MM.1S (cell line): ENCODE measurements at regions not wholly inside any gene's neighbourhood (a gene's known extent, or its start where the extent isn't known, plus 50 kb on each side); places are given as distances from the start of the nearest gene placed in this dataset.
"Not testable (repeated sequence)": the region's sequence is repeated elsewhere in the genome, so short reads cannot be mapped to it uniquely, and the experiment has no call there.

ENCODE experiments used
- DNase-seq: peaks from one replicate; pipeline ENCODE4 v3.0.0-alpha.2; 2015
- H2AFZ ChIP-seq: fragments of 300-600 bp; sonication (generic); 2 replicates; pipeline ENCODE4 v1.6.0; 2016; ENCODE audit warnings: antibody characterized with exemption, low read length
- H3F3A ChIP-seq: fragments of 300-600 bp; sonication (generic); 2 replicates; pipeline ENCODE4 v1.6.1; 2016; ENCODE audit warnings: mild to moderate bottlenecking, antibody characterized with exemption, low read length, moderate library complexity, mixed read lengths; ENCODE audit not compliant: insufficient read depth
- H3K27ac ChIP-seq: fragments of 300-600 bp; sonication (generic); 2 replicates; pipeline ENCODE4 v1.5.1; 2016; ENCODE audit warnings: mild to moderate bottlenecking, low read length
- H3K27me3 ChIP-seq: fragments of 300-600 bp; sonication (generic); replicated peaks from 2 replicates; pipeline ENCODE4 v1.6.0; 2016; ENCODE audit warnings: low read length; ENCODE audit not compliant: insufficient read depth
- H3K36me3 ChIP-seq: fragments of 300-600 bp; sonication (generic); replicated peaks from 2 replicates; pipeline ENCODE4 v1.6.1; 2016; ENCODE audit warnings: mild to moderate bottlenecking, low read length, mixed read lengths; ENCODE audit not compliant: insufficient read depth
- H3K4me1 ChIP-seq: fragments of 300-600 bp; sonication (generic); 2 replicates; pipeline ENCODE4 v1.6.1; 2016; ENCODE audit warnings: low read length, mixed read lengths
- H3K4me2 ChIP-seq: fragments of 300-600 bp; sonication (generic); 2 replicates; pipeline ENCODE4 v1.6.0; 2016; ENCODE audit warnings: low read depth, low read length
- H3K4me3 ChIP-seq: fragments of 300-600 bp; sonication (generic); 2 replicates; pipeline ENCODE4 v1.5.1; 2016; ENCODE audit warnings: low read length, mixed read lengths
- H3K79me2 ChIP-seq: fragments of 300-600 bp; sonication (generic); 2 replicates; pipeline ENCODE4 v1.6.1; 2016; ENCODE audit warnings: mixed run types, low read length, mixed read lengths
- H3K9ac ChIP-seq: fragments of 300-600 bp; sonication (generic); 2 replicates; pipeline ENCODE4 v1.6.1; 2016; ENCODE audit warnings: low read length, mixed read lengths
- H3K9me2 ChIP-seq: fragments of 300-600 bp; sonication (generic); replicated peaks from 2 replicates; pipeline ENCODE4 v1.6.1; 2016; ENCODE audit warnings: mild to moderate bottlenecking, low read length, mixed read lengths; ENCODE audit not compliant: insufficient read depth
- H3K9me3 ChIP-seq: fragments of 300-600 bp; sonication (generic); replicated peaks from 2 replicates; pipeline ENCODE4 v1.6.1; 2016; ENCODE audit warnings: mild to moderate bottlenecking, low read length, mixed read lengths; ENCODE audit not compliant: insufficient read depth
- H4K20me1 ChIP-seq: fragments of 300-600 bp; sonication (generic); 2 replicates; pipeline ENCODE4 v1.6.1; 2016; ENCODE audit warnings: mild to moderate bottlenecking, low read length, moderate library complexity, mixed read lengths; ENCODE audit not compliant: insufficient read depth
- CTCF ChIP-seq: fragments of 300-600 bp; sonication (generic); IDR thresholded peaks from 2 replicates; pipeline ENCODE4 v1.5.1; 2016; ENCODE audit warnings: antibody characterized with exemption, low read length, mixed read lengths
- EZH2 ChIP-seq: fragments of 300-600 bp; sonication (generic); optimal IDR thresholded peaks from 2 replicates; pipeline ENCODE3; 2017; ENCODE audit warnings: low read depth, mild to moderate bottlenecking, antibody characterized with exemption, low read length, mixed read lengths
- EZH2phosphoT487 ChIP-seq: fragments of 300-600 bp; sonication (generic); IDR thresholded peaks from 2 replicates; pipeline ENCODE4 v1.6.1; 2018; ENCODE audit warnings: antibody characterized with exemption, low read length

GRCh38 chr3:191688756-191689433 is 227.9 kb downstream of the PYDC2 start:
- Histone ChIP-seq H3K9me2 (no peaks in the 10 kb centered on the region), H2AFZ (no peak overlapping the region), H3K9me3 (no peaks in the 10 kb centered on the region), H3K36me3 (no peaks in the 10 kb centered on the region), H3K27me3 (no peaks in the 10 kb centered on the region), H3K4me2 (no peak overlapping the region), H3K9ac (no peak overlapping the region), H3K79me2 (no peaks in the 10 kb centered on the region), H3K4me1 (no peaks in the 10 kb centered on the region), H3K4me3 (no peak overlapping the region), H3F3A (no peaks in the 10 kb centered on the region), H4K20me1 (no peaks in the 10 kb centered on the region), H3K27ac (no peak overlapping the region)
- no peak for DNase-seq
- no peak for TF ChIP-seq CTCF
- TF ChIP-seq EZH2phosphoT487 = no peak
- no peak for TF ChIP-seq EZH2

GRCh38 chr3:191691184-191691583 is 230.2 kb downstream of the PYDC2 start:
- not testable (repeated sequence) for DNase-seq, H3K9ac ChIP-seq, H3K79me2 ChIP-seq, H2AFZ ChIP-seq, H3K4me1 ChIP-seq, H3K9me3 ChIP-seq, H3F3A ChIP-seq, H4K20me1 ChIP-seq, H3K27me3 ChIP-seq, H3K4me3 ChIP-seq, H3K9me2 ChIP-seq, H3K4me2 ChIP-seq, H3K36me3 ChIP-seq, H3K27ac ChIP-seq

GRCh38 chr3:191695131-191695814 is 234.3 kb downstream of the PYDC2 start:
- H3K9me3 ChIP-seq = no peaks in the 10 kb centered on the region
- no peak overlapping the region for H3K4me3 ChIP-seq
- no peaks in the 10 kb centered on the region for H4K20me1 ChIP-seq
- no peaks in the 10 kb centered on the region for H3K4me1 ChIP-seq
- no peak overlapping the region for H2AFZ ChIP-seq
- no peak overlapping the region for H3K9ac ChIP-seq
- DNase-seq = no peak
- no peaks in the 10 kb centered on the region for H3K79me2 ChIP-seq
- H3K9me2 ChIP-seq = no peaks in the 10 kb centered on the region
- H3F3A ChIP-seq = no peaks in the 10 kb centered on the region
- no peaks in the 10 kb centered on the region for H3K36me3 ChIP-seq
- H3K27ac ChIP-seq = no peak overlapping the region
- no peaks in the 10 kb centered on the region for H3K27me3 ChIP-seq
- no peak for TF ChIP-seq EZH2phosphoT487
- TF ChIP-seq CTCF = no peak
- no peak for TF ChIP-seq EZH2
- no peak overlapping the region for H3K4me2 ChIP-seq

GRCh38 chr3:191695815-191696153 is 234.8 kb downstream of the PYDC2 start:
- H3K4me3 ChIP-seq = no peak overlapping the region
- H3K27ac ChIP-seq = no peak overlapping the region
- H2AFZ ChIP-seq = no peak overlapping the region
- no peaks in the 10 kb centered on the region for H3K9me3 ChIP-seq
- no peaks in the 10 kb centered on the region for H3K27me3 ChIP-seq
- no peaks in the 10 kb centered on the region for H3K9me2 ChIP-seq
- no peak for DNase-seq
- no peaks in the 10 kb centered on the region for H3K36me3 ChIP-seq
- H3F3A ChIP-seq = no peaks in the 10 kb centered on the region
- no peak overlapping the region for H3K9ac ChIP-seq
- no peaks in the 10 kb centered on the region for H3K79me2 ChIP-seq
- TF ChIP-seq EZH2 (no peak), EZH2phosphoT487 (no peak), CTCF (no peak)
- no peak overlapping the region for H3K4me2 ChIP-seq
- no peaks in the 10 kb centered on the region for H4K20me1 ChIP-seq
- H3K4me1 ChIP-seq = no peaks in the 10 kb centered on the region
